ENCODE measurements at regions not wholly inside any gene's neighbourhood (a gene's known extent, or its start where the extent isn't known, plus 50 kb on each side); places are given as distances from the start of the nearest gene placed in this dataset.

- no peak overlapping the region for H3K4me3 Mint-ChIP-seq
These were observed 315.2 kb downstream of the RPS6KC1 start for GRCh38 chr1:213366141-213366831.

GRCh38 chr1:213369465-213369864 is 318.4 kb downstream of the RPS6KC1 start:
- Mint-ChIP-seq H3K9me3 (no peaks in the 10 kb centered on the region), H3K4me1 (no peaks in the 10 kb centered on the region), H3K4me3 (no peak overlapping the region), H3K27me3 (ENCODE audit: low read depth) (no peaks in the 10 kb centered on the region), H3K27ac (no peak overlapping the region), H3K36me3 (no peaks in the 10 kb centered on the region)
- TF ChIP-seq CTCF (IDR thresholded peaks at IDR 0.05; ENCODE audit: unreplicated experiment), result no peak
- DNase-seq (ENCODE audit: low spot score in 2 of 2, unreplicated experiment in 2 of 2), result no peak

More at GRCh38 chr1:213366141-213366831, 315.2 kb downstream of the RPS6KC1 start:
- H3K4me1 Mint-ChIP-seq, result no peaks in the 10 kb centered on the region
- H3K9me3 Mint-ChIP-seq, result peaks cover 11% of the 10 kb centered on the region
- H3K27ac Mint-ChIP-seq, result no peak overlapping the region
- TF ChIP-seq CTCF (IDR thresholded peaks at IDR 0.05; ENCODE audit: unreplicated experiment), result no peak
- DNase-seq (ENCODE audit: low spot score in 2 of 2, unreplicated experiment in 2 of 2), result no peak
- no peaks in the 10 kb centered on the region for H3K36me3 Mint-ChIP-seq
- H3K27me3 Mint-ChIP-seq (ENCODE audit: low read depth), result no peaks in the 10 kb centered on the region

- H3K36me3 Mint-ChIP-seq, result no peaks in the 10 kb centered on the region
- no peak overlapping the region for H3K4me3 Mint-ChIP-seq
- H3K9me3 Mint-ChIP-seq, result no peaks in the 10 kb centered on the region
- no peak for DNase-seq (ENCODE audit: low spot score in 2 of 2, unreplicated experiment in 2 of 2)
- TF ChIP-seq CTCF (IDR thresholded peaks at IDR 0.05; ENCODE audit: unreplicated experiment), result no peak
- no peaks in the 10 kb centered on the region for H3K27me3 Mint-ChIP-seq (ENCODE audit: low read depth)
- no peak overlapping the region for H3K27ac Mint-ChIP-seq
- no peaks in the 10 kb centered on the region for H3K4me1 Mint-ChIP-seq
These were observed 319.5 kb downstream of the RPS6KC1 start for GRCh38 chr1:213370523-213370922.

GRCh38 chr1:213371525-213371846 is 320.4 kb downstream of the RPS6KC1 start:
- H3K9me3 Mint-ChIP-seq, result no peaks in the 10 kb centered on the region
- peaks cover 1% of the 10 kb centered on the region for H3K4me1 Mint-ChIP-seq
- no peak for TF ChIP-seq CTCF (IDR thresholded peaks at IDR 0.05; ENCODE audit: unreplicated experiment)
- no peak for DNase-seq (ENCODE audit: low spot score in 2 of 2, unreplicated experiment in 2 of 2)
- no peak overlapping the region for H3K4me3 Mint-ChIP-seq
- no peak overlapping the region for H3K27ac Mint-ChIP-seq
- H3K36me3 Mint-ChIP-seq, result no peaks in the 10 kb centered on the region
- H3K27me3 Mint-ChIP-seq (ENCODE audit: low read depth), result no peaks in the 10 kb centered on the region

GRCh38 chr1:213371847-213372619 is 321.0 kb downstream of the RPS6KC1 start:
- TF ChIP-seq CTCF (IDR thresholded peaks at IDR 0.05; ENCODE audit: unreplicated experiment), result no peak
- H3K36me3 Mint-ChIP-seq, result no peaks in the 10 kb centered on the region
- DNase-seq (ENCODE audit: low spot score in 2 of 2, unreplicated experiment in 2 of 2), result no peak
- no peak overlapping the region for H3K27ac Mint-ChIP-seq
- H3K27me3 Mint-ChIP-seq (ENCODE audit: low read depth), result no peaks in the 10 kb centered on the region
- H3K4me3 Mint-ChIP-seq, result no peak overlapping the region
- peaks cover 6% of the 10 kb centered on the region for H3K4me1 Mint-ChIP-seq
- no peaks in the 10 kb centered on the region for H3K9me3 Mint-ChIP-seq

All from mesothelial cell of epicardium (in vitro differentiated cells).